ENCODE measurements at regions not wholly inside any gene's neighbourhood (a gene's known extent, or its start where the extent isn't known, plus 50 kb on each side); places are given as distances from the start of the nearest gene placed in this dataset.

- no peak overlapping the region for H3K9ac ChIP-seq (ENCODE audit: low read length)
- no peak overlapping the region for H3K27ac ChIP-seq (ENCODE audit: low read length)
- H3K4me2 ChIP-seq (ENCODE audit: low read length), result no peak overlapping the region
- TF ChIP-seq CTCF (IDR thresholded peaks at IDR 0.05; ENCODE audit: low read depth, low read length) (no peak), EZH2phosphoT487 (IDR thresholded peaks at IDR 0.05; ENCODE audit: low read depth) (no peak)
- no peaks in the 10 kb centered on the region for H4K20me1 ChIP-seq (ENCODE audit: insufficient read depth, low read length)
- no peak overlapping the region for H3K4me3 ChIP-seq (ENCODE audit: low read length)
- no peaks in the 10 kb centered on the region for H3K36me3 ChIP-seq (replicated peaks; ENCODE audit: low read depth, low read length)
- no peaks in the 10 kb centered on the region for H3K27me3 ChIP-seq (ENCODE audit: low read depth, low read length)
- H3K79me2 ChIP-seq (ENCODE audit: low read length), result no peaks in the 10 kb centered on the region
- no peak overlapping the region for H2AFZ ChIP-seq (ENCODE audit: low read depth, low read length)
- no peaks in the 10 kb centered on the region for H3K9me3 ChIP-seq (ENCODE audit: insufficient read depth, low read length)
- peaks cover 53% of the 10 kb centered on the region for H3K4me1 ChIP-seq (ENCODE audit: low read length)
Measured at GRCh38 chr22:22040472-22040871, 57.9 kb upstream of the TOP3B start.

DNA sequence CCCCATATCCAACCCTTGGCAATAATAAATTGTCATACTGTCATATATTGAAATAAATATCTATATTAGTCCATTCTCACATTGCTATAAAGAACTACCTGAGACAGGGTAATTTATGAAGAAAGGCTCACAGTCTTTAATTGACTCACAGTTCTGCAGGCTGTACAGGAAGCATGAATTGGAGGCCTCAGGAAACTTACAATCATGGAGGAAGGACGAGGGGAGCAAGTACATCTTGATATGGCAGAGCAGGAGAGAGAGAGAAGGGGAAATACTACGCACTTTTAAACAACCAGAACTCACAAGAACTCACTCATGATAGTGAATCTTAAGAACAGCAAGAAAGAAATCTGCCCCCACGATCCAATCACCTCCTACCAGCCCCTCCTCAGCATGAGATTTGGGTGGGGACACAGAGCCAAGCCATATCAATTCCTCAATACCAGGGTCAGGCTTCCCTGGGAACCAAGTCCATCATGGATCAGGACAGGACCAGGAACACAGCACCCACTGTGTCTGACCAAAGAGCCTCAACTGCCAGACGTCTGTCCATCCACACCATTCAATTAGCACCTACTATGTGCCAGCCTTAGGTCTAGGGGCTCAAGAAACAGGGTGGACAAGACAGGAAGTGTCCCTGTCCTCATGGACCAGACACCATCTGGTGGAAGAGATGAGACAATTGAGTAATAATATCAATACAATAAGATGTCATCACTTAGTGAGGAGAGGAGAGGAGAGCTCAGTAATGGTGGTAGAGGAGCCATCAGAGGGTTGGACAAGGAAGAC lies 56.9 kb upstream of the TOP3B start:
- H3K4me1 ChIP-seq (ENCODE audit: low read length), result peaks cover 53% of the 10 kb centered on the region
- no peak overlapping the region for H3K4me2 ChIP-seq (ENCODE audit: low read length)
- no peak overlapping the region for H2AFZ ChIP-seq (ENCODE audit: low read depth, low read length)
- no peaks in the 10 kb centered on the region for H3K79me2 ChIP-seq (ENCODE audit: low read length)
- no peaks in the 10 kb centered on the region for H3K9me3 ChIP-seq (ENCODE audit: insufficient read depth, low read length)
- H3K27ac ChIP-seq (ENCODE audit: low read length), result no peak overlapping the region
- no peaks in the 10 kb centered on the region for H4K20me1 ChIP-seq (ENCODE audit: insufficient read depth, low read length)
- H3K4me3 ChIP-seq (ENCODE audit: low read length), result no peak overlapping the region
- H3K36me3 ChIP-seq (replicated peaks; ENCODE audit: low read depth, low read length), result no peaks in the 10 kb centered on the region
- no peaks in the 10 kb centered on the region for H3K27me3 ChIP-seq (ENCODE audit: low read depth, low read length)
- no peak overlapping the region for H3K9ac ChIP-seq (ENCODE audit: low read length)
- no peak for TF ChIP-seq EZH2phosphoT487 (IDR thresholded peaks at IDR 0.05; ENCODE audit: low read depth)
- no peak for TF ChIP-seq CTCF (IDR thresholded peaks at IDR 0.05; ENCODE audit: low read depth, low read length)

GRCh38 chr22:22038178-22038880 lies 55.7 kb upstream of the TOP3B start:
- Histone ChIP-seq H3K27me3 (ENCODE audit: low read depth, low read length) (no peaks in the 10 kb centered on the region), H3K36me3 (replicated peaks; ENCODE audit: low read depth, low read length) (no peaks in the 10 kb centered on the region), H3K27ac (ENCODE audit: low read length) (no peak overlapping the region), H3K9me3 (ENCODE audit: insufficient read depth, low read length) (no peaks in the 10 kb centered on the region), H4K20me1 (ENCODE audit: insufficient read depth, low read length) (no peaks in the 10 kb centered on the region), H2AFZ (ENCODE audit: low read depth, low read length) (no peak overlapping the region), H3K79me2 (ENCODE audit: low read length) (no peaks in the 10 kb centered on the region), H3K4me1 (ENCODE audit: low read length) (peaks cover 44% of the 10 kb centered on the region), H3K9ac (ENCODE audit: low read length) (no peak overlapping the region), H3K4me2 (ENCODE audit: low read length) (no peak overlapping the region), H3K4me3 (ENCODE audit: low read length) (no peak overlapping the region)
- TF ChIP-seq CTCF (IDR thresholded peaks at IDR 0.05; ENCODE audit: low read depth, low read length) (no peak), EZH2phosphoT487 (IDR thresholded peaks at IDR 0.05; ENCODE audit: low read depth) (no peak)

- no peak overlapping the region for H3K4me3 ChIP-seq (ENCODE audit: low read length)
- H3K4me2 ChIP-seq (ENCODE audit: low read length), result no peak overlapping the region
- H2AFZ ChIP-seq (ENCODE audit: low read depth, low read length), result no peak overlapping the region
- TF ChIP-seq CTCF (IDR thresholded peaks at IDR 0.05; ENCODE audit: low read depth, low read length) (no peak), EZH2phosphoT487 (IDR thresholded peaks at IDR 0.05; ENCODE audit: low read depth) (no peak)
- H3K79me2 ChIP-seq (ENCODE audit: low read length), result no peaks in the 10 kb centered on the region
- no peaks in the 10 kb centered on the region for H3K27me3 ChIP-seq (ENCODE audit: low read depth, low read length)
- H4K20me1 ChIP-seq (ENCODE audit: insufficient read depth, low read length), result no peaks in the 10 kb centered on the region
- peaks cover 38% of the 10 kb centered on the region for H3K4me1 ChIP-seq (ENCODE audit: low read length)
- H3K36me3 ChIP-seq (replicated peaks; ENCODE audit: low read depth, low read length), result no peaks in the 10 kb centered on the region
- H3K9ac ChIP-seq (ENCODE audit: low read length), result no peak overlapping the region
- H3K27ac ChIP-seq (ENCODE audit: low read length), result no peak overlapping the region
- no peaks in the 10 kb centered on the region for H3K9me3 ChIP-seq (ENCODE audit: insufficient read depth, low read length)
Measured at GRCh38 chr22:22037740-22038139, 55.2 kb upstream of the TOP3B start.
